Adrenal gland (tissue), 5 donors: ENCODE measurements at regions not wholly inside any gene's neighbourhood (a gene's known extent, or its start where the extent isn't known, plus 50 kb on each side); places are given as distances from the start of the nearest gene placed in this dataset.

Source experiments
- CTCF ChIP-seq, 6 experiments: fragments of 450-650 bp in 4 of 6; fragments of 200-600 bp in 2 of 6; sonication (generic) in 1 of 6; IDR thresholded peaks; 1 replicate in 5 of 6; 2 replicates in 1 of 6; pipeline versions ENCODE4 v1.5.1 to v1.8.0; 2016 to 2021; ENCODE audit warnings: antibody characterized with exemption in 6 of 6, mild to moderate bottlenecking in 2 of 6, moderate library complexity in 1 of 6
- POLR2A ChIP-seq, 2 donors: fragments of 450-650 bp; IDR thresholded peaks; one replicate each; pipeline ENCODE4 v1.6.1; 2017; ENCODE audit warnings: antibody characterized with exemption in 2 of 2, mild to moderate bottlenecking in 2 of 2, moderate library complexity in 1 of 2
- donor health status: DM: no; HTN: no; CAD: no.

GRCh38 chrY:15418613-15419012, 894.3 kb downstream of the NLGN4Y start:
- no peak for TF ChIP-seq CTCF (IDR thresholded peaks at IDR 0.05)
- no peak for TF ChIP-seq POLR2A (IDR thresholded peaks at IDR 0.05)
